Mesenchymal stem cell (in vitro differentiated cells and primary cell): ENCODE measurements at regions not wholly inside any gene's neighbourhood (a gene's known extent, or its start where the extent isn't known, plus 50 kb on each side); places are given as distances from the start of the nearest gene placed in this dataset.

ENCODE experiments used
- DNase-seq: peaks from one replicate; pipeline ENCODE4 v3.0.0-alpha.2; 2013
- H2AFZ ChIP-seq: one replicate; pipeline ENCODE4 v1.6.1; 2013; ENCODE audit warnings: low read depth, mild to moderate bottlenecking, control low read depth, inconsistent platforms, low read length, moderate library complexity
- H2AK5ac ChIP-seq: 2 replicates; pipeline ENCODE4 v1.6.1; 2013; ENCODE audit warnings: low read length, moderate library complexity, mild to moderate bottlenecking, inconsistent platforms; ENCODE audit not compliant: severe bottlenecking
- H2BK120ac ChIP-seq: one replicate; pipeline ENCODE4 v1.6.1; 2013; ENCODE audit warnings: low read depth, mild to moderate bottlenecking, inconsistent platforms, low read length, moderate library complexity
- H2BK12ac ChIP-seq, 2 experiments: one replicate each; pipeline ENCODE4 v1.6.1; 2013; ENCODE audit warnings: inconsistent platforms in 2 of 2, low read length in 2 of 2, mild to moderate bottlenecking in 2 of 2, moderate library complexity in 2 of 2, control low read depth in 1 of 2
- H2BK15ac ChIP-seq: one replicate; pipeline ENCODE4 v1.6.1; 2013; ENCODE audit warnings: mild to moderate bottlenecking, low read depth, inconsistent platforms; ENCODE audit not compliant: poor library complexity, severe bottlenecking
- H2BK5ac ChIP-seq: 2 replicates; pipeline ENCODE4 v1.6.1; 2013; ENCODE audit warnings: low read depth, mild to moderate bottlenecking, low read length, control low read depth, inconsistent platforms; ENCODE audit not compliant: poor library complexity, severe bottlenecking
- H3K14ac ChIP-seq, 2 experiments: one replicate each; pipeline ENCODE4 v1.6.1; 2013; ENCODE audit warnings: inconsistent platforms in 2 of 2, low read length in 2 of 2, control low read depth in 1 of 2, mild to moderate bottlenecking in 1 of 2, moderate library complexity in 1 of 2
- H3K18ac ChIP-seq, 2 experiments: one replicate each; pipeline ENCODE4 v1.6.1; 2013; ENCODE audit warnings: inconsistent platforms in 2 of 2, low read length in 2 of 2, control low read depth in 1 of 2, low read depth in 1 of 2, mild to moderate bottlenecking in 1 of 2
- H3K23ac ChIP-seq, 2 experiments: one replicate each; pipeline ENCODE4 v1.6.1; 2013; ENCODE audit warnings: inconsistent platforms in 2 of 2, low read length in 2 of 2, mild to moderate bottlenecking in 2 of 2, moderate library complexity in 2 of 2, control low read depth in 1 of 2
- H3K27ac ChIP-seq: 2 replicates; pipeline ENCODE4 v1.5.1; 2013; ENCODE audit warnings: mild to moderate bottlenecking, moderate library complexity, low read length, control low read depth, inconsistent platforms; ENCODE audit not compliant: poor library complexity, severe bottlenecking
- H3K27me3 ChIP-seq, 2 experiments: 2 replicates each; pipeline versions ENCODE4 v1.6.1 to v1.7.0; 2013; ENCODE audit warnings: low read length in 2 of 2, mild to moderate bottlenecking in 2 of 2, moderate library complexity in 2 of 2, control low read depth in 1 of 2, inconsistent platforms in 1 of 2; ENCODE audit not compliant: control insufficient read depth in 1 of 2, insufficient read depth in 1 of 2
- H3K36me3 ChIP-seq, 2 experiments: 2 replicates each; pipeline versions ENCODE4 v1.6.1 to v1.7.0; 2013; ENCODE audit warnings: low read length in 2 of 2, control low read depth in 1 of 2, inconsistent platforms in 1 of 2, low read depth in 1 of 2, mild to moderate bottlenecking in 1 of 2; ENCODE audit not compliant: insufficient read depth in 2 of 2, control insufficient read depth in 1 of 2
- H3K4ac ChIP-seq, 2 experiments: one replicate each; pipeline ENCODE4 v1.6.1; 2013; ENCODE audit warnings: inconsistent platforms in 2 of 2, low read length in 2 of 2, mild to moderate bottlenecking in 2 of 2, moderate library complexity in 2 of 2, control low read depth in 1 of 2, low read depth in 1 of 2
- H3K4me1 ChIP-seq: 2 replicates; pipeline ENCODE4 v1.6.1; 2013; ENCODE audit warnings: low read depth, low read length, control low read depth; ENCODE audit not compliant: control insufficient read depth, insufficient read depth
- H3K4me2 ChIP-seq: 2 replicates; pipeline ENCODE4 v1.6.1; 2013; ENCODE audit warnings: low read length, mild to moderate bottlenecking, inconsistent platforms; ENCODE audit not compliant: poor library complexity, severe bottlenecking
- H3K4me3 ChIP-seq, 2 experiments: 2 replicates each; pipeline versions ENCODE4 v1.5.1 to v1.7.0; 2013; ENCODE audit warnings: low read length in 2 of 2, mild to moderate bottlenecking in 2 of 2, control low read depth in 1 of 2, low read depth in 1 of 2; ENCODE audit not compliant: insufficient read depth in 1 of 2
- H3K79me1 ChIP-seq: replicated peaks from 2 replicates; pipeline ENCODE4 v1.6.1; 2013; ENCODE audit warnings: mild to moderate bottlenecking, control low read depth, low read length, inconsistent platforms; ENCODE audit not compliant: poor library complexity, severe bottlenecking
- H3K9ac ChIP-seq: 2 replicates; pipeline ENCODE4 v1.7.0; 2013; ENCODE audit warnings: mild to moderate bottlenecking, low read length, moderate library complexity
- H3K9me3 ChIP-seq: 2 replicates; pipeline ENCODE4 v1.7.0; 2013; ENCODE audit warnings: mild to moderate bottlenecking, low read length; ENCODE audit not compliant: control insufficient read depth
- H4K8ac ChIP-seq: one replicate; pipeline ENCODE4 v1.6.1; 2013; ENCODE audit warnings: inconsistent platforms, mild to moderate bottlenecking, low read length, moderate library complexity
- H4K91ac ChIP-seq: one replicate; pipeline ENCODE4 v1.6.1; 2013; ENCODE audit warnings: mild to moderate bottlenecking, low read length, inconsistent platforms
- WGBS: methylation state at CpG from one replicate; pipeline ENCODE4 v1.1.7; 2013; ENCODE audit warnings: mixed read lengths; 5-methylcytosine and 5-hydroxymethylcytosine counted together

GRCh38 chr3:67109651-67110204 lies 111.6 kb downstream of the KBTBD8 start:
- H4K8ac ChIP-seq: no peak overlapping the region
- no peak overlapping the region for H3K27ac ChIP-seq
- WGBS: 40% methylated on average over 2 of the region's 3 CpGs
- H3K23ac ChIP-seq: no peak overlapping the region
- DNase-seq: peak; percentile 72
- H3K4ac ChIP-seq: no peak overlapping the region
- no peak overlapping the region for H2BK15ac ChIP-seq
- no peaks in the 10 kb centered on the region for H3K4me1 ChIP-seq
- no peak overlapping the region for H3K9ac ChIP-seq
- no peak overlapping the region for H2AFZ ChIP-seq
- no peaks in the 10 kb centered on the region for H3K79me1 ChIP-seq
- H3K14ac ChIP-seq: no peak overlapping the region
- H3K27me3 ChIP-seq: peaks cover 0 to 14% of the 10 kb centered on the region in 2 experiments
- no peak overlapping the region for H3K4me2 ChIP-seq
- no peak overlapping the region for H3K4me3 ChIP-seq
- no peak overlapping the region for H2BK120ac ChIP-seq
- H3K9me3 ChIP-seq: no peaks in the 10 kb centered on the region
- no peak overlapping the region for H2AK5ac ChIP-seq
- H3K36me3 ChIP-seq: no peaks in the 10 kb centered on the region
- no peak overlapping the region for H4K91ac ChIP-seq
- H3K18ac ChIP-seq: no peak overlapping the region
- no peak overlapping the region for H2BK12ac ChIP-seq
- H2BK5ac ChIP-seq: no peak overlapping the region

GRCh38 chr3:67113802-67114407 lies 115.8 kb downstream of the KBTBD8 start:
- H4K8ac ChIP-seq: no peak overlapping the region
- DNase-seq: peak; percentile 84
- H3K4ac ChIP-seq: no peak overlapping the region
- H2AFZ ChIP-seq: no peak overlapping the region
- no peak overlapping the region for H3K9ac ChIP-seq
- H3K4me1 ChIP-seq: no peaks in the 10 kb centered on the region
- no peaks in the 10 kb centered on the region for H3K27me3 ChIP-seq
- no peak overlapping the region for H2BK5ac ChIP-seq
- no peak overlapping the region for H2BK12ac ChIP-seq
- no peaks in the 10 kb centered on the region for H3K9me3 ChIP-seq
- H3K4me2 ChIP-seq: no peak overlapping the region
- no peak overlapping the region for H3K4me3 ChIP-seq
- H3K14ac ChIP-seq: no peak overlapping the region
- no peak overlapping the region for H3K23ac ChIP-seq
- no peaks in the 10 kb centered on the region for H3K79me1 ChIP-seq
- WGBS: 6% methylated on average over 6 of the region's 6 CpGs
- no peak overlapping the region for H2BK120ac ChIP-seq
- H3K36me3 ChIP-seq: no peaks in the 10 kb centered on the region
- no peak overlapping the region for H4K91ac ChIP-seq
- H2BK15ac ChIP-seq: no peak overlapping the region
- H3K27ac ChIP-seq: no peak overlapping the region
- H3K18ac ChIP-seq: no peak overlapping the region
- H2AK5ac ChIP-seq: no peak overlapping the region

DNA sequence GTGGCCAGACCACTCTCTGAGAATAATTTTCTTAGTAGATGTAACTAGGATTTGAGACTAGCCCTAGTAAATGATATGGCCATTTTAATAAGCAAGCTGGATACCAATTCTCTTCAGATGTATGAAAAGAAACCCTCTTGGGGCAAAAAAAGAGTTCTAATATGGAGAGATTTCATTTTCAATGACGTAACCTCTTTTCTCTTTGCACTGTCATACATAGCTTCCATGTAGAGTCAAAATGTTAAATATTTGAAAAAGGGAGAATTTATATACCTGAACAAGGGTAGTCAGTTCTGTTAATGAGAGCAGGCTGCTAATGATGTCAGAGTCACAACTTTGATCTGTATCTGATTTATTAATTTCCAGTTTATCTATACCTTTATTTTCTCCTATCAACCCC lies 120.0 kb downstream of the KBTBD8 start:
- no CpG with 5 or more reads among the region's 1 CpG for WGBS
- H2BK120ac ChIP-seq: no peak overlapping the region

DNA sequence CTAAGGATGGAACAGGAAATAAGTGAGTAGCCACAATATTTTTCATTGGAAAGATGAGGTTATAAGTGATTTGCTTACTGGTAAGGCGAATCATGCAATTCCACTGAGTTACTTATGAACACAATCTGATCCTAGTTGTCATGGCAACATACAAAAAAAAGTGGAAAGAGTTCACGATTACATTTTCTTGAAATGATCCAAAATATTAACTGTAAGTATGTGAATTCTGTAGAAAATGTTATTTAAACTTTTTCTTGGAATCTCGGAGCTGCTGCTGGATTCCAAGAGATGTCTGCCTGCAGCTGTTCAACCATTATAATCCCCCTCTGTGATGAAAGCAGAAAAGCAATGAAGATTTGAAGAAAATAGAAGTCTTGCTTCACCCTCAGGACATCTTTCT lies 120.5 kb downstream of the KBTBD8 start:
- H3K18ac ChIP-seq: no peak overlapping the region
- H3K9me3 ChIP-seq: no peaks in the 10 kb centered on the region
- H2BK120ac ChIP-seq: no peak overlapping the region
- no peaks in the 10 kb centered on the region for H3K36me3 ChIP-seq
- H4K8ac ChIP-seq: no peak overlapping the region
- H3K27ac ChIP-seq: no peak overlapping the region
- no peaks in the 10 kb centered on the region for H3K4me1 ChIP-seq
- no peak overlapping the region for H2BK15ac ChIP-seq
- H3K4ac ChIP-seq: no peak overlapping the region
- peaks cover 0 to 3% of the 10 kb centered on the region in 2 experiments for H3K27me3 ChIP-seq
- no peak overlapping the region for H3K9ac ChIP-seq
- no peak overlapping the region for H3K4me2 ChIP-seq
- H4K91ac ChIP-seq: no peak overlapping the region
- H3K14ac ChIP-seq: no peak overlapping the region
- H3K23ac ChIP-seq: no peak overlapping the region
- H3K79me1 ChIP-seq: no peaks in the 10 kb centered on the region
- no peak for DNase-seq
- 60% methylated on average over 1 of the region's 3 CpGs for WGBS
- no peak overlapping the region for H2AFZ ChIP-seq
- no peak overlapping the region for H2BK5ac ChIP-seq
- H3K4me3 ChIP-seq: no peak overlapping the region
- no peak overlapping the region for H2BK12ac ChIP-seq
- no peak overlapping the region for H2AK5ac ChIP-seq

More for the DNA sequence above, 120.0 kb downstream of the KBTBD8 start:
- Histone ChIP-seq H2AFZ (no peak overlapping the region), H3K4me1 (no peaks in the 10 kb centered on the region), H3K14ac (no peak overlapping the region), H3K27ac (no peak overlapping the region), H3K9me3 (no peaks in the 10 kb centered on the region), H3K4me3 (no peak overlapping the region), H2BK5ac (no peak overlapping the region), H2AK5ac (no peak overlapping the region), H3K4me2 (no peak overlapping the region), H3K18ac (no peak overlapping the region), H4K91ac (no peak overlapping the region), H3K36me3 (no peaks in the 10 kb centered on the region), H3K79me1 (no peaks in the 10 kb centered on the region), H3K27me3 (peaks cover 0 to 3% of the 10 kb centered on the region in 2 experiments), H2BK15ac (no peak overlapping the region), H4K8ac (no peak overlapping the region), H3K23ac (no peak overlapping the region), H3K9ac (no peak overlapping the region), H3K4ac (no peak overlapping the region), H2BK12ac (no peak overlapping the region)
- no peak for DNase-seq
